IPS-NIHi7 (cell line): ENCODE measurements at regions not wholly inside any gene's neighbourhood (a gene's known extent, or its start where the extent isn't known, plus 50 kb on each side); places are given as distances from the start of the nearest gene placed in this dataset.
"Not testable (repeated sequence)": the region's sequence is repeated elsewhere in the genome, so short reads cannot be mapped to it uniquely, and the experiment has no call there.

Experiments
- DNase-seq: peaks from one replicate; pipeline ENCODE4 v3.0.0; 2012; ENCODE audit warnings: mixed read lengths; ENCODE audit errors: extremely low spot score

DNA sequence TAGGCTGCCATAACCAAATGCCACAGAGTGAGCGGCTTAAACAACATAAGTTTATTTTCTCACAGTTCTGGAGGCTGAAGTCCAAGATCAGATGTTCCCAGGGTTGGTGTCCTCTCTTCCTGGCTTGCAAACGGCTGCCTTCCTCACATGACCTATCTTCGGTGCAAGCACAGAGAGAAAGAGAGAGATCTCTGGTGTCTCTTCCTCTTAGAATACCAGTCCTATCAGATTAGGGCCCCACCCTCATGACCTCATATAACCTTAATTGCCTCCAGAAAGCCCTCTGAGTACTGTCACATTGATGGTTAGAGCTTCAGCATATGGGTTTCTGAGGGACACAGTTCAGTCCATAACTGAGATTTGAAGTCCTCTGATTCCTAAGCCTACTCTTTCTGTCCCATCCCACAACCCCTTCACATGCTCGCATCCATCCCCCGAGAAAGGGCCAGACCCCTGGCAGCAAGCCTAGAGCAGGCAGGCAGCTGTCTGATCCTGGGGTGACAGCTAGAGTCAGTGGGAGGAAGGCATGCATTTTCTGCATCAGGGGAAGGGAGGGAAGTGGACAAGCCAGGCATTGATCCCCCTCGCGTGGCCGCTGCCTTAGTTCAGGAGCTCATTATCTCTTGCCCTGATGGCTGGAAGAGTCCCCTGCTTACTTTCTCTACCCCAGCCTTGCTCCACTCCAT is 114.1 kb downstream of the FAR1 start:
- no peak for DNase-seq

DNA sequence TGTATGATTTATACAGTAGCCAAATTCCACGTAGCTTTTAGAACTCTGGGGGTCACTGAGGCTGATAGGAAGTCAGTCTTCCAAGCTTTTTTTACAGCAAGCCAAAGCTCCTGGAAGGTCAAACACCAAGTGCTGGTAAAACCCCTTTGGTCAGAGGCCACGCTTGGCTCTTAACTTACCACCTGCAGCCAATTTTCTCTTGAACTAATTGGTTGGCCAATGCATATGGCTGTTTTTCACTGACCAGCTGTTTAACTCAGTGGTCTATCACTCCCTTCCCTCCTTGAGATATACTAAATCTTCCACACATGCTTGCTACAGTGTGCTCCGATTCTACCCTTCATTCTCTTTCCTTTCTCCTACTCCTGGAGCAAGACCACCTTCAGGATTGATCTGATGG is 116.0 kb downstream of the FAR1 start:
- no peak for DNase-seq

DNA sequence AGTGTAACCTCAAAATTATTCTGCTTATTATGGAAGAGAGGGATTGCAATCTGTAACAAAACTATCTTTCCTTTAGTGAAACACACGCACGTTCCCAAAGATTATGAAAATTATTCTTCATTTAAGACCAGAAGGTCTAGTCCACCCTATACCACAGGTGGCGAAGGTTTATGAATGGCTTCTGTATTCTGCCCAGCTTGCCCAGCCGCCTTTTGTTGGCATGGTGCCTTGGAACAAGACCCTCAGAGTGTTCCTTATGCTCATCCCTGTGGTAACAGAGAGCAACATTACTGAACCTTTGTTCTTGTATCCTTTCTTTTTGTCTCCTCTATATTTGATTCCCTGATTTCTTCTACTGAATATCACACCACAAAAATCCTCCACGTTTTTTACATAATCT is 116.4 kb downstream of the FAR1 start:
- no peak for DNase-seq

DNA sequence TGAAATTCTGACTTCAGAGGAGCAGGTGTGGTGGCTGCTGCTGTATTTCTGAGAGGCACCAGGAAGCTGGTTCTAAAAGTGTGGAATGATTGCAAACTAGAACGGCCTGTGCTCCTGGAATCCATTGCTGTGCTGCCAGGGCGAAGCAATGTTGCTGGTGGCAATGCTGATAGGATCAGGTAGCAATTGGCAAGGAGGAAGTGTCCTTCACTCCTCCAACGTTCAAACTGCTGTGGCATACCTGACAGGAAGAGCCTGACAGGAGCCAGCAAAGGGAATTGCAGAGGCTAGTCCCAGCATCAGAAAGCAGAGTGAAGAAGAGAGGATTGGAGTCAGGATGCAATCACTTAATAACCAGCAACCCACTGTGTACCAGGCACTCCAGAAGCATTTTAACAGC is 118.2 kb downstream of the FAR1 start:
- no peak for DNase-seq

DNA sequence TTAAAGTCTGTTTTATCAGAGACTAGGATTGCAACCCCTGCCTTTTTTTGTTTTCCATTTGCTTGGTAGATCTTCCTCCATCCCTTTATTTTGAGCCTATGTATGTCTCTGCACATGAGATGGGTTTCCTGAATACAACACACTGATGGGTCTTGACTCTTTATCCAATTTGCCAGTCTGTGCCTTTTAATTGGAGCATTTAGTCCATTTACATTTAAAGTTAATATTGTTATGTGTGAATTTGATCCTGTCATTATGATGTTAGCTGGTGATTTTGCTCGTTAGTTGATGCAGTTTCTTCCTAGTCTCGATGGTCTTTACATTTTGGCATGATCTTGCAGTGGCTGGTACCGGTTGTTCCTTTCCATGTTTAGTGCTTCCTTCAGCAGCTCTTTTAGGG is 129.1 kb downstream of the FAR1 start:
- not testable (repeated sequence) for DNase-seq

DNA sequence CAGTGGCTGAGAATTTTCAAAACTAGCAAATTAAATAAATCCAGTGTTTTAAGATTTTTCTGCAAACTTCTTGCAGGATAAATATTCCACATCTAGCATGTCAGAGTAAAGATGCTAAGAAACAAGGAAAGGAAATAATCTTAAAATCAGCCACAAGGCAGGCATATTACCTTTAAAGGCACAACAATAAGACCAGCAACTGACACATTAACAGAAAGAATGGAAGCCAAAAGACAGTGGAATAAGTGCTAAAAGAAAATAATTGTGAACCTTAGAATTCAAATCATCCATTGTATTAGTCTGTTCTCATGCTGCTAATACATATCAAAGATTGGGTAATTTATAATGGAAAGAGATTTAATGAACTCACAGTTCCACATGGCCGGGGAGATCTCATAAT is 132.4 kb downstream of the FAR1 start:
- DNase-seq, result no peak

DNA sequence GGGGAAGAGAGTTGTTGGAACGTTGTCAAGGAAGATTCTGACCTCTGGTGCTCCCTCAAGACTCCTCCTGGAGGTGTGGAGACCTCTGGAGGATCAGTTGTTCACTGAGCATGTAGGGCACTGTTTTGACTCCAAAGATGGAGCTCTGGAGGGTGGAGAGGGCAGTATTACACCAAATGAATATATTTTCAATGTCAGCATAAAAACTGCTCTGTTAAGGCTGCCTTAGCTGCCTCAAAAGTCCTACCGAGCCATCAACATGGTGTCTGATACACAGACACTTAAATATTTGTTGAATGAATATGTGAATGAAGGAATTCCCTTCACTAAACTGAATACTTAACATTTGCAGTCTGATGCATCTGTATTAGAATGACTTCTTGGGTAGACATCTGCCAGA is 144.2 kb upstream of the SPON1 start:
- DNase-seq, result no peak

DNA sequence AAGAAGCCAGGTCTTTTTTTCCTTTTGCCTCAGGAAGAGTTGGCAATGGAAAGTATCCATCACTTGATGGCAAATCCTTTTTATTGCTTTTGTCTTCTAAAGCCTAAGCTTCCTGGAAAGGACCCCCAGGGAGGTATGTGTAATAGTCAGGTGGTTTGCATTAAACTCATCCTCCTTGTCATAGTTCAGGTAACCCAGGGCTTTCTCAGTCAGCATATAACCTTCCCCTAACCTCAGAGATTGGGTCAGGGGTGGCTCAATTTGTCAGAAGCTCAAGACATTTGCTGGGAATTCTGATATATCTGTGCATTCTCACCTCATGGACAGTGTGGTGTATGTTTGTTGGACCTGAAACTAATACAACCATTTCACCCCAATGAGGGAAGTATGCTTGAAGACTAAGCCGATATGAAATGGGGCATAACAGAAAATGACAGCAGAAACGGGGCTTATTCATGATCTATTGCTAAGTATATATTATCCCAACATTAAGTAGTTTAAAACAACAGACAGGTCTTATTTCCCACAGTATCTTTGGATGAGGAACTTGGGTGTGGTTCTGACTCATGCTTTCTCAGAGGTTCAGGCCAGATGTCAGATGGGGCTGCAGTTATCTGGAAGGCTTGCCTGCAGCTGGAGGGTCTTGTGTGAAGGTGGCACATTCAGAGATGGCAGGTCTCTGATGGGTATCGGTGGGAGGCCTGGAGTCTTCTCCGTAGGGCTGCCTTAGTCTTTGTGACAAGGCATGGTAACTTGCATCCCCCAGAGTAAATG is 135.8 kb upstream of the SPON1 start:
- DNase-seq, result no peak

DNA sequence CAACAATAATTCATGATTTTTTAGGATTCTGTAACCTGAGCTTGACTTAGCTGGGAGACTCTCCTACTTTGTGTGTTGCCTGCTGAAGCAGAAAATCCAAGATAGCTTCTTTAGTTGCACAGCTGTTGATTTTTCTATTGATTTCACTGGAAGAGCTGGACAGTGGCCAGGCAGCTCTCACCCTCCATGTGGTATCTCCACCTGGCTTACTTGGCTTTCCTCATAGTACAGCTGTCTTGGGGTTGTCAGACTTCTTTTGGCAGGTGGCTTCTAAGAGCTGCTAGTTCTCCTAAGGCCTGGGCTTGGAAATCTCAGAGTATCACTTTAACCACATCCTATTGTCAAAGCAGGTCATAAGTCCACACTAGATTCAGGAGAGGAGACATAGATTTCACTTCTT is 130.8 kb upstream of the SPON1 start:
- DNase-seq, result no peak

DNA sequence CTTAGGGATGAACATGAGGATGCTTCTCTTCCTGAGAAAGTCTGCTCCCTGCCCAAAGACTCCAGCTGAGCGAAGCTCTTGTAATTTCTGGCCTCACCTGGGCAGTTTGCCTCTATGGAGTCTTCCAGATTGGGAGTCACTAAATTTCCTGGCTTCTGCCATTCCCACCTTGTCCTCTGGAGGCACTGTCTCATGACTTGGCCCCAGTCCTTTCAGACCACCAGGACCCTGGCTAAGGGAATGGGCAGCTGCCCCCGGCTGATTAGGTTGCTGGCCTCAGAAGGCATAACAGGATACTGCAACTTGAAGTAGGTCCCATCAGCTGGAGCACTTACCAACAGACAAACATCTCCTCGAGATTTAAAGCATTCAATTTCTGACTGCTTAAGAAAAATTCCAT is 128.1 kb upstream of the SPON1 start:
- DNase-seq, result peak; percentile 82

DNA sequence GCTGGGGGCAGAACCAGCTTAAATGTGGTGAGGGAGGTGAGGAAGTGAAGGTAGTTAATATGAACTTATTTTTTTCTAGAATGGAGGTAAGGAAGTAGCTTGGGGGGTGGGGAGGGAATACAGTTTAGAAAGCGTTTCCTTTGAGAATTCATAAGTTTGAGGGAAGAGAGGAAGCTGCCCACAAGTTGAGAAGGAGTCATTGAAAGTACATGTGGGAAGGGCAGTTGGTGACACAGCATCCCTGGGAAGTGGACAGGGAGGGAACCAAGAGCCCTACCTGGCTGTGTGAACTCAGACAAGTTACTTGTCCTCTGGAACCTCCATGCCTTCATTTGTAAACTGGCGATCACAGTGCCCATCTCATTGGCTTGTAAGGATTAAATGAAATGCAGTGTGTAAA is 125.9 kb upstream of the SPON1 start:
- DNase-seq, result no peak

DNA sequence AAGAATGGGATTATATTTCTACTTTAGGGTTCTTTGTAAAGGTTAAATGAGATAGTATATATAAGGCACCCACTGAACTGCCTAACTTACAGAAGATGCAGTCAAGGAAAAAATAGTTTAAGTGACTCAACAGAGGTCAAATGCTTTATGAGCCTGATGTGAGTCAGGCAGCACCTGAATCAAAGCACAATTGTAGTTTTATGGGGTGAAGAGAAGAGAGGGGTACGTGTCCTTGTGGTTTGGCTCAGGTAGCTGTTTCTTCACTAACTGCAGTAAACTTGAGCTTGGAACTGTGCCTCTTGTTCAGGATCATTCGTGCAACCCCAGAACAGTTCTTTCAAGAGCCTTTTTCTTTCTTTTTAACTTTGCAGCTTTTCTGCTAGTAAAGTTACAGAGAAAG is 125.2 kb upstream of the SPON1 start:
- DNase-seq, result no peak

DNA sequence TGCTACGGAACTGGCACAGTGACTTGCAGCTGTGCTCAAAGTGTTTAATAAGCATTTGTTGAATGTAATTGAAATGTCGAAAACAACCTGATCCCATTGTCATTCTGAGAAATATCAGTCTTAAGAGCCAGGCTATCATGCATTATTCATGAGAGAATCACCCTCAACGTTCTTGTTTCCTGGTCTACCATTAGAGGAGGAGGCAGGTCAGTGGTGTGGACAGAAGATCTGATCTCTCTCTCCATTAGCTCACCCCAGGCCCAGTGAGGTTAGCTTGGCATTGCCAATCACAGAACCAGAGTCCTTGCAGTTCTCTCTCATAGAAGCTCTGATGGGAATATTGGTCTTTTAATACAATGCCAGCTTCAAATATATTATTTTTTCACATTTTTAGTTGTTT is 121.1 kb upstream of the SPON1 start:
- no peak for DNase-seq

DNA sequence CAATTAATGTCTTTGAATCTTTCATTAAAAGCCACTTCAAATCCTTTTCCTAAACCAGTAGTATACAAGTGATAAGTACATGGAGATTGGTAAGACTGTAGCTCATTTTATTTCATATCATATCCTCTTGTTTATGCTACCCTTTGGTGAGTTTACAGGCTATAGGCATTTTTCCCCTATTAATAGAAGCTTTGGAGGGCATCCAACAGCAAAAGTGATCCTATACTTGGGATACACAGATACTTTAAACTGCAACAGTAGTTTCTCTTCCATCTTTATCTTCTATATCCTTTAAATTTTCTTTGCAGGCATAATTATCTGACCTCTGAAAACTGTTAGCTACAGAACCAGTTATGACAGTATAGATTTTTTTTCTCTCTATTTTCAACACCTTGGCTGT is 114.5 kb upstream of the SPON1 start:
- DNase-seq, result no peak

DNA sequence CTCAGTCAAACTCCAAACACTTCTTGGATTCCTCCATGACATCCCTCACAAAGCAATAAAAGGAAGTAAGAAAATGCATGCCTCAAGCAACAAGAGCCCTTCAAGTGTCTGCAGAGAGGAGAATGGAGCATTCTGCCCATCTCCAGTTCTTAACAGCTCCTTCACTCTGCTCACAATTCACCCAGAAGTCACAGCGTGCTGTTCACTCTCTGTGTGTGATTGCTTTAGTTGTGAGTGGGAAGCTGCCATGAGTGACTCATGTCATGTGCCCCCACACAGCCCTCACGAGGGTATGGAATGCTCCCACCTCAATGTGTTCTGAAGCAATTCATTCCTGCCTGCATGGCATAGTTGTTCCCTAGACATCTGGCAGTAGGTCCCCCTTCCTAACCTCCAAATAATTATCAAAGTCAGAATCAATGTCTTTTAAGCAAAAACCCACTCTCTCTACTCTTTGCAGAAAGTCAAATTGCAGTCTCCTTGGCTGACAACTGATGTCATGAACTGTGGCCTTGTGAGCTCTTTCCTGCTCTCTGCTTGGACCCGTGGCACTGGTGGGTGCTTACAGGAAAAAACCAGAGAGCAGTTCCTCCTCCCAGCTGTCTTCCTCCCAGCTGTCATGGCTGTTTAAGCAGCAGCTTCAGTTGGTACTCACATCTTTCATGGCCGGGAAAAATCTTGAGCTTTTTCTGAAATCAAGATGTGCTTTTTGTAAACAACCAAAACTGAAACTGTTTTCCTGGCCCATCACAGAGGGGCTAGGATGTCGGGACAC is 112.1 kb upstream of the SPON1 start:
- DNase-seq, result no peak

DNA sequence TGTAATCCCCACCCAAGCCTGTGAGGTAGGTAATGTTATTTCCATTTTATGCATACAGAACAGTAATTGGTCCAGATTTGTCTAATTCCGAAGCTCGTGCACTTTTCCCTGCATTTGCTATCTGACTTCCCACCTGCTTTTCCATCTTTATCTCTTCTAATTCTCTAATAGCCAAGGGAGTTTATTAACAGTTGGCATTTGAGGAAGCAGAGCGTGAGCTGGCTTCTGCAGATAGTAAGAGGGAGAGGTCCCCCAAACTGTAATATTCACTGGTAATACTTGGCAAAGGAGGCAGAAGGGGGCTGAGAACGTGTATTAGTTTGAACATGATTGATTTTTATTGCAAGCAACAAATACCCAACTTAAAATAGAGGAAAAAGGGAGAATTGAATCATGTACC is 110.8 kb upstream of the SPON1 start:
- DNase-seq, result no peak

DNA sequence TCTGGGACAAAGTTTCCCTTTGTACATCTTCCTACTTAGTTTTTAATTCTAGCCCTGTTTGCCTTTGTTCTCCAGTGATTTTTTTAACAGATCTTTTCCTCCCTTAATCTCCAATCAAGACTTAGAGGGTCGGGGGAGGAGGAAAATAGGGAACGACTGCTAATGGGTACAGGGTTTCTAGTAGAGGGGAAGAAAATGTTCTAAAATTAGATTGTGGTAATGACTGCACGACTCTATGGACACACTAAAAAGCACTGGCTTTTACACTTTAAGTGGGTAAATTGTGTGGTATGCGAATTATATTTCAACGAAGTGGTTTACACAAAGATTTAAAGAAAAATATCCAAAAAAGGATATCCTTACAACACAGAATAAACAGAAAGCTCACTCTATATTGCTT is 110.0 kb upstream of the SPON1 start:
- DNase-seq, result no peak

DNA sequence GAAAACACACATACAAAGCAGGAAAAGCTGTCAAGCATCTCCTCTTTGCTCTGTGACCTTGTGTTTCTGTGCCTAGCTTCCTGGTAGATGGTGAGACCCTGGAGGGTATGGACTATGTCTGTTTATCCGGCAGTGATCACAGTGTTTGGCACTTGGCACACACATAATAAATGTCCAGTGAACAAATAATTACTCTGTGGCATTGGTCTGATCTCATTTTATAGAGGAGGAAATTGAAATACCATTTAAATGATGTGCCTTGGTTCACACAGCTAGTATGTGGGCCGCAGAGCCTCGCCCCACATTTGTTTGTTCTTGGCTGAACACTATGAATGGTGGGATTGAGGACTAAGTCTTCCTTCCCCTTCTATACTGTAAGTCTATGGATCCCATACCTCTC is 104.7 kb upstream of the SPON1 start:
- DNase-seq, result no peak

DNA sequence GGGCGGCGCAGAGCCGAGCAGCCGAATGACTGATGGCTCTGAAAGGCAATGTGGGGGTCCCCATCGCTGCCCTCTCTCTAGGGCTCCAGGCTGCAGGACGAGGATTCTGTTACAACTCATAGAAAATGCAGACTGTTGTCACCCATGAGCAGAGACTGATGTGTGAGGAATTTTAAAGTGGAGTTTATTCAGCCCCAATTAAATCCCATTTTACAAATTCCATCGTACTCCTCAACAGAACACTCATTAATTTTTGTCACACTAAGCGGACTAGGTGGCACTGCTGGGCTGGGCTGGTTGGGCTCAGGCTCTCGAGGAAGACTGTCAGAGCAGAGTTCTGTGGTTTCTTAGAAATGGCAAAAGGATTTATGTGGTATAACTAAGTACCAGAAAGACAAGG is 102.6 kb upstream of the SPON1 start:
- no peak for DNase-seq

DNA sequence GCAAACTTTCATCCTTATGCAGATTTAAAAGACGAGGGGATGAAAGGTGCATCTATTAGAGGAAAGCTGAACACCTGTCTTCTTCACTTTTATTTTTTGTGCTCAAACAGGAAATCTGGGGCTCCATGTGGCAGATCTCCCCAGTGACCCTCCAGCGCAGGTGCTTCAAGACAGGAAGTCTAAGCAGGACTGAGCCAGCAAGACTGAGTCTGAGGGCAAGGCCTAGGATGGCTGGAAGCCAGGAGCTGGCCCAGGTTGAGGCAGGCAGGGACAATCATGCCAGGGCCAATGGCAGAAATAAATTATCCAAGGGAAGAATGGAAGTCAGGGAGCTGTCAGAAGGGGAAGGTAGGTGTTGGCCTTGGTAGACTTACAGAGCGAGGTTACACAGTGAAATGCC is 101.1 kb upstream of the SPON1 start:
- no peak for DNase-seq

DNA sequence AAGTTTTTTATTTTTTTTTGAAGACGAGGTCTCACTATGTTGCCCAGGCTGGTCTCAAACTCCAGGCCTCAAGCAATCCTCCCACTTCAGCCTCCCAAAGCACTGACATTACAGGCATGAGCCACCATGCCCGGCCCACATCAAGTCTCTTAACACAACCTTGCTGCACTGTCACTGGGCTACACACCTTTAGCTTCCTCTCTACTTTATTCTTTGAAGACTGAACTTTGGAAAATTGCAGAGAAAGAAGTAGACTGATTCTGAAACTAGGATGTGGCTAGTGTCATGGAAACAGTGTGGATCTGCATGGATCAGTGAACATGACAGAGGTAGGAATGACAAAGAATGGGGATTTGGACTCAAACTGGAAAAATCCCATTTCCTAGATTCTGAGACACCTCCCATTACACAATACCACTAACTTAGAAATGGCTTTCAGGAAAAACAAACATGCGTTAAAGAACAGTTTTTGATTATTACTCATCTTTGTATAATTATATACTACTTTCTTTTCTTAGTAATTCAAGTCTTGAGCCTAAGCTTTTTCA is 99.6 kb upstream of the SPON1 start:
- DNase-seq, result no peak

DNA sequence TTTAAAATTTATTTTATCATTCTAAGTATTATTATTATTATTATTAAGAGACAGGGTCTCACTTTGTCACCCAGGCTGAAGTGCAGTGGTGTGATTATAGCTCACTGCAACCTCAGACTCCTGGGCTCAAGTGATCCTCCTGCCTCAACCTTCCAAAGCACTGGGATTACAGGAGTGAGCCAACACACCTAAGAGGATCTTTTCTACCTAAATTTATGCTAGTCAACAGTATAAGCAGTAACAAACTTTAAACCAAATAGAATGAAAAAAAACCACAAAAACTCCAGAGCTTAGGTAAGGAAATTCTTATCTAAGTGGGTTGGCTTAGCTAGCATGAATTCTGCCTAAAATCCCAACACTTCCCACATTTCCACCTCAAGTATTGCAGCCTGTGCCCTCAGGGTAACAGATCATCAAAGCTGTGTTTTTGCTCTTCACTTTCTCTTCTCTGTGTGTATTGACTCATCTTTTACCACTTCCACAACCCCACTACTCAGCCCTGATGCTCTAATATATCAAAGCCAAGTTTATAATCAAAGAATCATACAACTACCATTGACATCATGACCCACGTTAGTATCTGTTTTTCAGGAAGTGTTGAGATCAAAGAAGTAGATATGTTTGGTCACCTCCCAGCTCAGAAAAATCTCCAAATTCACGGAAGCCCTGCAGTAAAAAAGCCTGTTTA is 93.7 kb upstream of the SPON1 start:
- DNase-seq, result no peak
